A549 (cell line): ENCODE measurements at regions not wholly inside any gene's neighbourhood (a gene's known extent, or its start where the extent isn't known, plus 50 kb on each side); places are given as distances from the start of the nearest gene placed in this dataset.

Experiments
- CHD2 ChIP-seq: fragments of 150-350 bp; IDR thresholded peaks from 2 replicates; pipeline ENCODE4 v1.6.1; 2014; ENCODE audit warnings: low read length; ENCODE audit not compliant: partially characterized antibody
- CTCF ChIP-seq: fragments of >200 bp; sonication (Bioruptor Twin); formaldehyde crosslinking; IDR thresholded peaks from 3 replicates; pipeline ENCODE4 v1.5.1; 2016
- E2F6 ChIP-seq: IDR thresholded peaks from 2 replicates; pipeline ENCODE4 v1.6.1; 2012; ENCODE audit warnings: low read depth, borderline replicate concordance
- ELK1 ChIP-seq: fragments of 150-350 bp; IDR thresholded peaks from 2 replicates; pipeline ENCODE4 v1.6.1; 2014; ENCODE audit warnings: low read depth, mild to moderate bottlenecking, low read length
- HOXA7 ChIP-seq: fragments of 250-450 bp; sonication (Bioruptor Pico); IDR thresholded peaks from 2 replicates; pipeline ENCODE4 v1.5.0; 2020; ENCODE audit warnings: mild to moderate bottlenecking, moderate library complexity
- MAX ChIP-seq: IDR thresholded peaks from 2 replicates; pipeline ENCODE4 v1.6.1; 2012
- MYC ChIP-seq: IDR thresholded peaks from 2 replicates; pipeline ENCODE4 v1.6.1; 2012; ENCODE audit warnings: mild to moderate bottlenecking, inconsistent platforms, low read length, improper control_type of control experiment, borderline replicate concordance
- NR3C1 ChIP-seq: fragments of >200 bp; sonication (Bioruptor Twin); formaldehyde crosslinking; IDR thresholded peaks from 3 replicates; pipeline ENCODE4 v1.6.1; 2017
- POLR2A ChIP-seq: IDR thresholded peaks from 2 replicates; pipeline ENCODE4 v1.6.1; 2012; ENCODE audit warnings: mild to moderate bottlenecking, low read length
- RNF2 ChIP-seq: fragments of 200-600 bp; sonication (generic); IDR thresholded peaks from 2 replicates; pipeline ENCODE4 v1.6.1; 2016; ENCODE audit warnings: low read depth, mild to moderate bottlenecking, antibody characterized with exemption, moderate library complexity, borderline replicate concordance
- USF2 ChIP-seq: fragments of 450-650 bp; IDR thresholded peaks from 2 replicates; pipeline ENCODE4 v1.6.1; 2014; ENCODE audit warnings: antibody characterized with exemption

- no peak for TF ChIP-seq POLR2A
- no peak for TF ChIP-seq CTCF
- TF ChIP-seq NR3C1: no peak
- TF ChIP-seq HOXA7 (CRISPR knock-in tag): no peak
- no peak for TF ChIP-seq ELK1
- TF ChIP-seq MYC: no peak
- no peak for TF ChIP-seq CHD2
- TF ChIP-seq E2F6: no peak
- TF ChIP-seq USF2: no peak
- no peak for TF ChIP-seq RNF2
- TF ChIP-seq MAX: no peak
Observed at GRCh38 chr2:147108548-147108947, 736.3 kb upstream of the ACVR2A start.
